HG03342 (cell line): ENCODE measurements at regions not wholly inside any gene's neighbourhood (a gene's known extent, or its start where the extent isn't known, plus 50 kb on each side); places are given as distances from the start of the nearest gene placed in this dataset.
"Not testable (repeated sequence)": the region's sequence is repeated elsewhere in the genome, so short reads cannot be mapped to it uniquely, and the experiment has no call there.

ENCODE experiments used
- ATAC-seq: cut with Tn5 transposase; IDR thresholded peaks from one replicate; pipeline ENCODE4 v1.9.1; 2021; ENCODE audit warnings: mild to moderate bottlenecking, moderate library complexity; ENCODE audit not compliant: unreplicated experiment

GRCh38 chr3:144501467-144501866 lies 529.8 kb downstream of the DIPK2A start:
- no peak for ATAC-seq

- no peak for ATAC-seq
Measured at GRCh38 chr3:144502402-144502801, 530.8 kb downstream of the DIPK2A start.

- ATAC-seq: not testable (repeated sequence)
Measured at GRCh38 chr3:144506375-144506774, 534.8 kb downstream of the DIPK2A start.

GRCh38 chr3:144511346-144511745 lies 539.7 kb downstream of the DIPK2A start:
- ATAC-seq: no peak

GRCh38 chr3:144516026-144516425 lies 544.4 kb downstream of the DIPK2A start:
- no peak for ATAC-seq

- no peak for ATAC-seq
Measured at GRCh38 chr3:144516589-144516988, 545.0 kb downstream of the DIPK2A start.

- no peak for ATAC-seq
Measured at GRCh38 chr3:144521131-144521530, 549.5 kb downstream of the DIPK2A start.

GRCh38 chr3:144522456-144522855 lies 550.8 kb downstream of the DIPK2A start:
- no peak for ATAC-seq

- ATAC-seq: no peak
Measured at GRCh38 chr3:144523396-144523795, 551.8 kb downstream of the DIPK2A start.

GRCh38 chr3:144524531-144524930 lies 552.9 kb downstream of the DIPK2A start:
- ATAC-seq: no peak

- ATAC-seq: no peak
Measured at GRCh38 chr3:144529566-144529965, 557.9 kb downstream of the DIPK2A start.

- ATAC-seq: no peak
Measured at GRCh38 chr3:144544871-144545270, 573.2 kb downstream of the DIPK2A start.

GRCh38 chr3:144546539-144546938 lies 574.9 kb downstream of the DIPK2A start:
- no peak for ATAC-seq

- no peak for ATAC-seq
Measured at GRCh38 chr3:144548346-144548745, 576.7 kb downstream of the DIPK2A start.

GRCh38 chr3:144549166-144549565 lies 577.5 kb downstream of the DIPK2A start:
- no peak for ATAC-seq

GRCh38 chr3:144552346-144553057 lies 580.9 kb downstream of the DIPK2A start:
- no peak for ATAC-seq

GRCh38 chr3:144553301-144553700 lies 581.7 kb downstream of the DIPK2A start:
- no peak for ATAC-seq

GRCh38 chr3:144554889-144555288 lies 583.3 kb downstream of the DIPK2A start:
- no peak for ATAC-seq

GRCh38 chr3:144556392-144556791 lies 584.8 kb downstream of the DIPK2A start:
- ATAC-seq: peak; percentile 91

- no peak for ATAC-seq
Measured at GRCh38 chr3:144557515-144557914, 585.9 kb downstream of the DIPK2A start.

GRCh38 chr3:144564011-144564410 lies 592.4 kb downstream of the DIPK2A start:
- no peak for ATAC-seq

- no peak for ATAC-seq
Measured at GRCh38 chr3:144566320-144566719, 594.7 kb downstream of the DIPK2A start.

- ATAC-seq: no peak
Measured at GRCh38 chr3:144569651-144570050, 598.0 kb downstream of the DIPK2A start.
